ENCODE measurements at regions not wholly inside any gene's neighbourhood (a gene's known extent, or its start where the extent isn't known, plus 50 kb on each side); places are given as distances from the start of the nearest gene placed in this dataset.

- Histone ChIP-seq H3K79me1 (ENCODE audit: low read depth in 1 of 2, low read length in 2 of 2) (no peaks in the 10 kb centered on the region), H3K18ac (ENCODE audit: low read depth, low read length) (peak overlapping the region; percentile 71), H3K9me3 (ENCODE audit: control insufficient read depth, insufficient read depth, low read length) (peaks cover 5% of the 10 kb centered on the region; the same call in 1 of the 2 replicates), H4K8ac (ENCODE audit: low read depth in 2 of 2, low read length in 2 of 2) (peak overlapping the region; percentile 71 to 87; a peak in 3 of 4 replicates), H3K27me3 (ENCODE audit: control insufficient read depth, insufficient read depth, low read length) (no peaks in the 10 kb centered on the region), H2BK5ac (ENCODE audit: low read depth, low read length, poor library complexity, severe bottlenecking) (no peak overlapping the region), H3K56ac (ENCODE audit: extremely low read depth, insufficient read depth, low read length) (no peak overlapping the region), H3K9ac (ENCODE audit: low read depth, low read length) (0 out of 2 replicates have a peak overlapping the region, but pooled peaks have one; percentile 31), H2AK9ac (replicated peaks; ENCODE audit: low read depth, low read length, poor library complexity) (no peak overlapping the region), H3K14ac (replicated peaks; ENCODE audit: low read depth, low read length) (peak overlapping the region; percentile 85; the same call in 1 of the 2 replicates), H2BK15ac (ENCODE audit: low read depth, low read length) (peak overlapping the region; percentile 75; the same call in 2 of the 3 replicates), H2AFZ (replicated peaks; ENCODE audit: low read length, poor library complexity) (no peak overlapping the region), H3K4ac (ENCODE audit: low read depth, low read length) (peak overlapping the region; percentile 57), H3K4me3 (ENCODE audit: insufficient read depth, low read depth, low read length) (no peak overlapping the region), H4K20me1 (ENCODE audit: insufficient read depth, low read length) (no peaks in the 10 kb centered on the region), H3K9me1 (ENCODE audit: insufficient read depth, low read length) (peaks cover 8% of the 10 kb centered on the region), H3K27ac (ENCODE audit: insufficient read depth, low read length) (peak overlapping the region; percentile 71; the same call in 1 of the 2 replicates), H4K91ac (ENCODE audit: insufficient read depth, low read depth, low read length) (peak overlapping the region; percentile 9; the same call in 1 of the 2 replicates), H2BK120ac (ENCODE audit: low read depth, low read length) (peak overlapping the region; percentile 94), H2BK20ac (ENCODE audit: low read depth, low read length) (peak overlapping the region; percentile 85; the same call in 1 of the 2 replicates), H3K4me1 (ENCODE audit: control insufficient read depth, insufficient read depth, low read length) (peaks cover 15% of the 10 kb centered on the region), H3K4me2 (ENCODE audit: low read depth, low read length) (no peak overlapping the region), H3K36me3 (ENCODE audit: control insufficient read depth, insufficient read depth, low read length) (no peaks in the 10 kb centered on the region), H2AK5ac (ENCODE audit: low read depth, low read length) (peak overlapping the region; percentile 47; the same call in 1 of the 2 replicates), H4K5ac (ENCODE audit: low read depth, low read length) (peak overlapping the region; percentile 68), H3K23ac (ENCODE audit: low read depth, low read length) (no peak overlapping the region)
- POLR2A ChIA-PET (ENCODE audit: unreplicated experiment): interaction anchor here (0.8 kb wide), 1 partner anchor 95 kb away, joined by 5 read pairs; no protein-coding TSS in a partner anchor
- intact Hi-C loops (cut with micrococcal nuclease): no loop called here
- DNase-seq (no peak), ATAC-seq (ENCODE audit: low read depth) (no peak)
- no peak for TF ChIP-seq NFE2L2 (IDR thresholded peaks at IDR 0.05; ENCODE audit: low read depth, low read length)
- no peak for TF ChIP-seq SMC3 (IDR thresholded peaks at IDR 0.05; ENCODE audit: low read depth, low read length)
- TF ChIP-seq CEBPB (IDR thresholded peaks at IDR 0.05; ENCODE audit: low read depth, low read length): no peak
- TF ChIP-seq ELK1 (IDR thresholded peaks at IDR 0.05; ENCODE audit: borderline replicate concordance, low read depth, low read length): no peak
- no peak for TF ChIP-seq BHLHE40 (IDR thresholded peaks at IDR 0.05; ENCODE audit: low read depth, low read length)
- no peak for TF ChIP-seq RCOR1 (IDR thresholded peaks at IDR 0.05; ENCODE audit: insufficient replicate concordance, low read length)
- no peak for TF ChIP-seq RAD21 (IDR thresholded peaks at IDR 0.05; ENCODE audit: low read length)
- no peak for TF ChIP-seq POLR2A (IDR thresholded peaks at IDR 0.05; ENCODE audit: low read depth, low read length)
- TF ChIP-seq MAFK (IDR thresholded peaks at IDR 0.05; ENCODE audit: low read depth, low read length): no peak
- no peak for TF ChIP-seq USF2 (IDR thresholded peaks at IDR 0.05; ENCODE audit: low read depth, low read length)
- TF ChIP-seq RFX5 (IDR thresholded peaks at IDR 0.05; ENCODE audit: low read depth, low read length): no peak
- TF ChIP-seq CTCF (conservative IDR thresholded peaks at IDR 0.05; ENCODE audit: low read depth, low read length): no peak
- no peak for TF ChIP-seq MAZ (IDR thresholded peaks at IDR 0.05; ENCODE audit: borderline replicate concordance, low read depth, low read length)
- CTCF ChIA-PET: interaction anchor here (0.6 kb wide), 1 partner anchor 68 kb away, joined by 5 read pairs; no protein-coding TSS in a partner anchor
- no CpG with 5 or more reads among the region's 1 CpG for WGBS, 2 experiments (ENCODE audit: extremely low coverage in 2 of 2, insufficient read length in 1 of 2)
- no TSS peak for BruUV-seq (replicated peaks)
- in situ Hi-C loops (cut with MboI; ENCODE audit: low sequenced_read_pairs): no loop called here
- dilution Hi-C loops (cut with HindIII; ENCODE audit: low sequenced_read_pairs, unreplicated experiment): no loop called here
Measured at GRCh38 chr12:75848961-75849360, 182.6 kb downstream of the PHLDA1 start.
